H1 (cell line): ENCODE measurements at regions not wholly inside any gene's neighbourhood (a gene's known extent, or its start where the extent isn't known, plus 50 kb on each side); places are given as distances from the start of the nearest gene placed in this dataset.

Experiments used
- SAP30 ChIP-seq: fragments of 300-600 bp; sonication (generic); IDR thresholded peaks from 2 replicates; pipeline ENCODE4 v1.7.1; 2012; ENCODE audit warnings: low read length, moderate library complexity, mild to moderate bottlenecking, inconsistent platforms; ENCODE audit not compliant: insufficient read depth, insufficient replicate concordance
- SP4 ChIP-seq: IDR thresholded peaks from 2 replicates; pipeline ENCODE4 v1.6.1; 2012; ENCODE audit warnings: low read length, inconsistent platforms
- ZNF274 ChIP-seq: IDR thresholded peaks from 2 replicates; pipeline ENCODE4 v1.7.0; 2012; ENCODE audit warnings: low read length, borderline replicate concordance; ENCODE audit errors: extremely low read depth

DNA sequence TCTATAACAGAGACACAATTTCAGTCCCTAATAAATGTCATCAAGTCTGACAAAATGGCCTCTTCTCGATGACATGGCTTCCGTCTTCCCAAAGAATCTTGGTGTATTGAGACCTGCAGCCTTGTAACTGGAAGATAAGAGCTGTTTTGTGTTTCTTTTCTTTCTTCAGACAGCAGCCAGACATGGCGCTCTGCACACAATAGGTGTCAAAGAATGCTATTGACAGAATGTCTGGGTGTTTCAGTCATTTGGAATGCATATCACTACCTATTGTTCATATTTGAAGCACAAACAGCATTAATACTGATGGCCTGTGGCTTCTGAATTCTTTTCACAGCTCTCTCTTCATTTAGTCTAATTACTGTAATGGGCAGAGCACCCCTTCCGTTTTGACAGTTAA is 344.8 kb downstream of the RPRM start (continued):
- TF ChIP-seq ZNF274, result no peak
- TF ChIP-seq SAP30, result no peak
- no peak for TF ChIP-seq SP4
